HEK293 (cell line): ENCODE measurements at regions not wholly inside any gene's neighbourhood (a gene's known extent, or its start where the extent isn't known, plus 50 kb on each side); places are given as distances from the start of the nearest gene placed in this dataset.

ENCODE experiments used
- CTCF ChIP-seq: fragments of 450-650 bp; formaldehyde crosslinking; IDR thresholded peaks from 2 replicates; pipeline ENCODE4 v1.5.1; 2016; ENCODE audit warnings: missing biosample characterization, missing genetic modification characterization
- HOXA7 ChIP-seq: sonication (generic); formaldehyde crosslinking; IDR thresholded peaks from 2 replicates; pipeline ENCODE4 v1.8.1; 2022; ENCODE audit warnings: missing genetic modification reagents, borderline replicate concordance
- REST ChIP-seq: fragments of 450-650 bp; formaldehyde crosslinking; IDR thresholded peaks from 2 replicates; pipeline ENCODE4 v1.5.1; 2016; ENCODE audit warnings: missing biosample characterization, missing genetic modification characterization
- ZFP41 ChIP-seq: fragments of 450-650 bp; formaldehyde crosslinking; IDR thresholded peaks from 2 replicates; pipeline ENCODE4 v1.5.1; 2016; ENCODE audit warnings: missing biosample characterization, missing genetic modification characterization, borderline replicate concordance
- ZNF24 ChIP-seq: fragments of 450-650 bp; formaldehyde crosslinking; IDR thresholded peaks from 2 replicates; pipeline ENCODE4 v1.5.1; 2016; ENCODE audit warnings: missing biosample characterization, missing genetic modification characterization
- ZNF302 ChIP-seq: fragments of 450-650 bp; formaldehyde crosslinking; IDR thresholded peaks from 2 replicates; pipeline ENCODE4 v1.5.1; 2016; ENCODE audit warnings: missing biosample characterization, missing genetic modification characterization, low read depth

- TF ChIP-seq ZNF302 (tag by site-specific recombination): no peak
- no peak for TF ChIP-seq REST (tag by site-specific recombination)
- no peak for TF ChIP-seq ZFP41
- TF ChIP-seq CTCF (tag by site-specific recombination): no peak
- no peak for TF ChIP-seq HOXA7 (CRISPR knock-in tag)
- no peak for TF ChIP-seq ZNF24 (tag by site-specific recombination)
Measured at GRCh38 chr22:26837784-26838470, 180.5 kb downstream of the MIAT start.
